H1 (cell line): ENCODE measurements at regions not wholly inside any gene's neighbourhood (a gene's known extent, or its start where the extent isn't known, plus 50 kb on each side); places are given as distances from the start of the nearest gene placed in this dataset.
"Not testable (repeated sequence)": the region's sequence is repeated elsewhere in the genome, so short reads cannot be mapped to it uniquely, and the experiment has no call there.

Experiments
- CTCF ChIA-PET: fragments of 300-600 bp; sonication (Branson Sonifier 250); formaldehyde crosslinking; loops from one replicate; lab custom pipeline; 2021; ENCODE audit not compliant: partially characterized antibody; lab: Charles Lee
- POLR2A ChIA-PET: fragments of 300-600 bp; sonication (Branson Sonifier 250); formaldehyde crosslinking; loops from one replicate; lab custom pipeline; 2021; ENCODE audit warnings: inconsistent platforms; ENCODE audit not compliant: partially characterized antibody; lab: Charles Lee
- DNase-seq, 2 experiments: peaks; one replicate each; pipeline versions ENCODE4 v3.0.0 to v3.0.0-alpha.2; 2010 to 2022; ENCODE audit warnings: low spot score in 2 of 2, low read depth in 1 of 2, mixed read lengths in 1 of 2
- FAIRE-seq: peaks from 2 replicates; lab custom pipeline; 2011; peaks lifted over from hg19 to GRCh38; lab: Jason Lieb, UNC
- H2AFZ ChIP-seq: 2 replicates; pipeline ENCODE4 v1.8.1; 2012; ENCODE audit warnings: low read length, inconsistent platforms
- H2AK5ac ChIP-seq: 2 replicates; pipeline ENCODE4 v1.6.1; 2013; ENCODE audit warnings: low read depth, low read length
- H2BK120ac ChIP-seq: replicated peaks from 2 replicates; pipeline ENCODE3; 2013; ENCODE audit warnings: low read depth, low read length, inconsistent platforms
- H2BK12ac ChIP-seq: 2 replicates; pipeline ENCODE4 v1.6.1; 2013; ENCODE audit warnings: low read depth, low read length
- H2BK15ac ChIP-seq: 2 replicates; pipeline ENCODE4 v1.6.1; 2013; ENCODE audit warnings: low read length
- H2BK20ac ChIP-seq: 2 replicates; pipeline ENCODE4 v1.6.1; 2013; ENCODE audit warnings: low read length
- H2BK5ac ChIP-seq: 2 replicates; pipeline ENCODE4 v1.6.1; 2013; ENCODE audit warnings: low read depth, low read length
- H3K14ac ChIP-seq: 2 replicates; pipeline ENCODE4 v1.6.1; 2013; ENCODE audit warnings: inconsistent platforms; ENCODE audit not compliant: insufficient read length
- H3K18ac ChIP-seq: 2 replicates; pipeline ENCODE4 v1.6.1; 2013; ENCODE audit warnings: low read length; ENCODE audit errors: extremely low read depth
- H3K23ac ChIP-seq: 2 replicates; pipeline ENCODE4 v1.6.1; 2013; ENCODE audit warnings: inconsistent platforms; ENCODE audit not compliant: insufficient read length
- H3K23me2 ChIP-seq: 2 replicates; pipeline ENCODE4 v1.6.1; 2013; ENCODE audit warnings: low read depth, low read length
- H3K27ac ChIP-seq: 2 replicates; pipeline ENCODE4 v1.6.1; 2011; ENCODE audit warnings: low read depth, low read length, inconsistent platforms
- H3K27me3 ChIP-seq, 4 experiments: replicated peaks in 1 of 4; 1 replicate in 1 of 4; 2 replicates in 3 of 4; pipeline versions ENCODE4 v1.6.1 to v1.8.1; 2011 to 2013; ENCODE audit warnings: low read length in 3 of 4, mild to moderate bottlenecking in 3 of 4, inconsistent platforms in 2 of 4, mixed read lengths in 2 of 4, moderate library complexity in 1 of 4; ENCODE audit not compliant: control insufficient read depth in 3 of 4, insufficient read depth in 3 of 4; ENCODE audit errors: extremely low read depth in 1 of 4
- H3K36me3 ChIP-seq, 4 experiments: 2 replicates each; pipeline versions ENCODE4 v1.6.1 to v1.8.1; 2011 to 2013; ENCODE audit warnings: mild to moderate bottlenecking in 4 of 4, low read length in 3 of 4, moderate library complexity in 2 of 4, control low read depth in 1 of 4, inconsistent platforms in 1 of 4; ENCODE audit not compliant: insufficient read depth in 4 of 4, control insufficient read depth in 2 of 4
- H3K4ac ChIP-seq: replicated peaks from 2 replicates; pipeline ENCODE3; 2013; ENCODE audit warnings: low read length, low read depth, mixed read lengths, inconsistent platforms; ENCODE audit not compliant: insufficient read length
- H3K4me1 ChIP-seq, 4 experiments: replicated peaks in 1 of 4; 1 replicate in 1 of 4; 2 replicates in 3 of 4; pipeline versions ENCODE4 v1.6.1 to v1.8.1; 2011 to 2013; ENCODE audit warnings: low read length in 3 of 4, inconsistent platforms in 2 of 4, mixed read lengths in 1 of 4; ENCODE audit not compliant: insufficient read depth in 4 of 4, control insufficient read depth in 3 of 4
- H3K4me2 ChIP-seq, 2 experiments: 2 replicates each; pipeline versions ENCODE4 v1.6.1 to v1.8.1; 2011 to 2013; ENCODE audit warnings: low read depth in 2 of 2, low read length in 2 of 2, control low read depth in 1 of 2, inconsistent platforms in 1 of 2, mild to moderate bottlenecking in 1 of 2; ENCODE audit not compliant: insufficient read depth in 1 of 2
- H3K4me3 ChIP-seq, 4 experiments: fragments of 200-600, 300-600 bp in 1 of 4; sonication (generic), shearing (Covaris generic), sonication (Bioruptor Twin) in 1 of 4; 2 replicates each; pipeline versions ENCODE4 v1.5.1 to v1.8.1; 2011 to 2016; ENCODE audit warnings: low read length in 4 of 4, low read depth in 3 of 4, control low read depth in 2 of 4, inconsistent platforms in 2 of 4, mild to moderate bottlenecking in 2 of 4, mixed read lengths in 1 of 4, moderate library complexity in 1 of 4; ENCODE audit not compliant: insufficient read depth in 2 of 4; ENCODE audit errors: extremely low read depth in 1 of 4
- H3K56ac ChIP-seq: replicated peaks from 2 replicates; pipeline ENCODE3; 2013; ENCODE audit warnings: low read depth, mild to moderate bottlenecking, mixed read lengths, low read length, inconsistent platforms; ENCODE audit not compliant: insufficient read length
- H3K79me1 ChIP-seq: 2 replicates; pipeline ENCODE4 v1.6.1; 2013; ENCODE audit warnings: low read depth, low read length, control low read depth
- H3K79me2 ChIP-seq, 2 experiments: 2 replicates each; pipeline versions ENCODE4 v1.6.1 to v1.8.1; 2012 to 2013; ENCODE audit warnings: low read length in 2 of 2, mild to moderate bottlenecking in 2 of 2, inconsistent platforms in 1 of 2; ENCODE audit not compliant: insufficient read depth in 2 of 2, control insufficient read depth in 1 of 2
- H3K9ac ChIP-seq, 4 experiments: replicated peaks in 1 of 4; 1 replicate in 1 of 4; 2 replicates in 3 of 4; pipeline versions ENCODE4 v1.6.1 to v1.8.1; 2011 to 2013; ENCODE audit warnings: low read depth in 3 of 4, low read length in 3 of 4, control low read depth in 2 of 4, mild to moderate bottlenecking in 2 of 4, moderate library complexity in 2 of 4, inconsistent platforms in 1 of 4; ENCODE audit errors: extremely low read depth in 1 of 4
- H3K9me3 ChIP-seq, 2 experiments: 2 replicates each; pipeline versions ENCODE4 v1.6.1 to v1.8.1; 2012 to 2013; ENCODE audit warnings: mild to moderate bottlenecking in 2 of 2, moderate library complexity in 2 of 2, control low read depth in 1 of 2, inconsistent platforms in 1 of 2, low read depth in 1 of 2, low read length in 1 of 2, mixed read lengths in 1 of 2; ENCODE audit not compliant: insufficient read depth in 2 of 2
- H4K20me1 ChIP-seq, 2 experiments: replicated peaks in 1 of 2; 2 replicates each; pipeline versions ENCODE3 to v1.8.1; 2011 to 2013; ENCODE audit warnings: inconsistent platforms in 2 of 2, low read length in 2 of 2, mild to moderate bottlenecking in 1 of 2; ENCODE audit not compliant: insufficient read depth in 2 of 2, control insufficient read depth in 1 of 2
- H4K5ac ChIP-seq: 2 replicates; pipeline ENCODE4 v1.6.1; 2013; ENCODE audit warnings: low read length, low read depth, mixed read lengths, inconsistent platforms; ENCODE audit not compliant: insufficient read length
- H4K8ac ChIP-seq: 2 replicates; pipeline ENCODE4 v1.8.0; 2013; ENCODE audit warnings: mild to moderate bottlenecking, moderate library complexity, low read length, inconsistent platforms; ENCODE audit not compliant: insufficient read depth; ENCODE audit errors: extremely low read depth
- H4K91ac ChIP-seq: replicated peaks from 2 replicates; pipeline ENCODE3; 2013; ENCODE audit warnings: low read length, mixed read lengths, inconsistent platforms; ENCODE audit not compliant: insufficient read length
- WGBS, 2 experiments: shearing (Covaris generic) in 1 of 2; methylation state at CpG; one replicate each; pipeline versions ENCODE4 v1.1.6 to v1.1.7; 2013 to 2015; ENCODE audit warnings: low lambda C conversion rate in 2 of 2, mixed read lengths in 2 of 2, inconsistent platforms in 1 of 2, low coverage in 1 of 2, missing lambda C conversion rate in 1 of 2; ENCODE audit not compliant: insufficient replicate concordance in 2 of 2, insufficient coverage in 1 of 2, insufficient read length in 1 of 2; ENCODE audit errors: extremely low coverage in 1 of 2, missing lambda C conversion rate in 1 of 2; 5-methylcytosine and 5-hydroxymethylcytosine counted together

- H3K9me3 ChIP-seq, H3K79me2 ChIP-seq, H3K23ac ChIP-seq, H3K4me2 ChIP-seq, H2BK5ac ChIP-seq, H3K27me3 ChIP-seq, H3K23me2 ChIP-seq, DNase-seq, H3K56ac ChIP-seq, H2AK5ac ChIP-seq, H2BK120ac ChIP-seq, H3K4me3 ChIP-seq, H4K20me1 ChIP-seq, H3K27ac ChIP-seq, H3K4ac ChIP-seq, CTCF ChIA-PET, FAIRE-seq, H2BK20ac ChIP-seq, H4K91ac ChIP-seq, H2BK12ac ChIP-seq, H2AFZ ChIP-seq, H4K8ac ChIP-seq, POLR2A ChIA-PET, H2BK15ac ChIP-seq, H3K4me1 ChIP-seq, H4K5ac ChIP-seq, H3K9ac ChIP-seq, H3K36me3 ChIP-seq, H3K14ac ChIP-seq, H3K18ac ChIP-seq, H3K79me1 ChIP-seq: not testable (repeated sequence)
- WGBS, 2 experiments: no CpG with 5 or more reads among the region's 2 CpGs
These were observed 86.8 kb upstream of the BTG1 start for GRCh38 chr12:92232371-92232932.

- H3K14ac ChIP-seq, H3K9me3 ChIP-seq, H4K91ac ChIP-seq, H3K23ac ChIP-seq, H3K4me3 ChIP-seq, H2BK15ac ChIP-seq, H3K56ac ChIP-seq, H3K23me2 ChIP-seq, H2BK5ac ChIP-seq, H3K27ac ChIP-seq, POLR2A ChIA-PET, H2BK120ac ChIP-seq, H4K20me1 ChIP-seq, H3K4me1 ChIP-seq, H2BK12ac ChIP-seq, CTCF ChIA-PET, H3K4ac ChIP-seq, H3K36me3 ChIP-seq, DNase-seq, H3K18ac ChIP-seq, H2AFZ ChIP-seq, H2AK5ac ChIP-seq, H4K8ac ChIP-seq, H4K5ac ChIP-seq, H3K4me2 ChIP-seq, H3K27me3 ChIP-seq, H3K9ac ChIP-seq, H2BK20ac ChIP-seq, H3K79me2 ChIP-seq, H3K79me1 ChIP-seq: not testable (repeated sequence)
- FAIRE-seq: peak; percentile 84
- WGBS, 2 experiments: 96% methylated on average over 3 of the region's 3 CpGs; no CpG with 5 or more reads in 1 of the 2 experiments
These were observed 86.3 kb upstream of the BTG1 start for GRCh38 chr12:92231945-92232344.
